Heart left ventricle (tissue), 13 donors: ENCODE measurements at regions not wholly inside any gene's neighbourhood (a gene's known extent, or its start where the extent isn't known, plus 50 kb on each side); places are given as distances from the start of the nearest gene placed in this dataset.

Source experiments
- POLR2A ChIP-seq, 2 donors: fragments of 450-650 bp; IDR thresholded peaks; one replicate each; pipeline ENCODE4 v1.6.1; 2017; ENCODE audit warnings: antibody characterized with exemption in 2 of 2, mild to moderate bottlenecking in 2 of 2, moderate library complexity in 2 of 2
- TF ChIP-seq, protein P1 (sequence below), 12 donors: fragments of 200-600 bp; sonication (generic) in 4 of 12; IDR thresholded peaks; one replicate each; pipeline versions ENCODE4 v1.5.0 to v1.8.0; 2018 to 2022; ENCODE audit warnings: antibody characterized with exemption in 12 of 12, mild to moderate bottlenecking in 5 of 12
- donor health status: ischemic (EF 13 %, LVEDD 7.1; RV severe dilation, severe dysfunction).
- donor health status: DM: no; HTN: yes; CAD: no.
- donor health status: DM: no; HTN: no; CAD: no.
- donor health status: ischemic (EF 25% LVEDD 6.9; RV normal size, moderate dysfunction).
- donor health status: ischemic (EF 25% LVEDD 5.7; RV mildly dilated, moderate dysfunction).
- donor health status: ischemic (EF 35%, LVEDD 5.7; RV mildly dilated, moderate dysfunction).
- donor health status: nonischemic (EF 11% LVEDD 7.7; RV severe dilation, severe dysfunction).
- donor health status: DM: yes; HTN: yes; CAD: no.
- donor health status: PGD.
- donor health status: ischemic (EF 29% LVEDD 5.4; RV normal size, mild dysfunction).
- donor health status: nonischemic (EF 23%, LVEDD 6.1; RV moderate dilation, normal function).

GRCh38 chr5:99747342-99747741 is 787.8 kb upstream of the FAM174A start:
- TF ChIP-seq, protein P1, sequence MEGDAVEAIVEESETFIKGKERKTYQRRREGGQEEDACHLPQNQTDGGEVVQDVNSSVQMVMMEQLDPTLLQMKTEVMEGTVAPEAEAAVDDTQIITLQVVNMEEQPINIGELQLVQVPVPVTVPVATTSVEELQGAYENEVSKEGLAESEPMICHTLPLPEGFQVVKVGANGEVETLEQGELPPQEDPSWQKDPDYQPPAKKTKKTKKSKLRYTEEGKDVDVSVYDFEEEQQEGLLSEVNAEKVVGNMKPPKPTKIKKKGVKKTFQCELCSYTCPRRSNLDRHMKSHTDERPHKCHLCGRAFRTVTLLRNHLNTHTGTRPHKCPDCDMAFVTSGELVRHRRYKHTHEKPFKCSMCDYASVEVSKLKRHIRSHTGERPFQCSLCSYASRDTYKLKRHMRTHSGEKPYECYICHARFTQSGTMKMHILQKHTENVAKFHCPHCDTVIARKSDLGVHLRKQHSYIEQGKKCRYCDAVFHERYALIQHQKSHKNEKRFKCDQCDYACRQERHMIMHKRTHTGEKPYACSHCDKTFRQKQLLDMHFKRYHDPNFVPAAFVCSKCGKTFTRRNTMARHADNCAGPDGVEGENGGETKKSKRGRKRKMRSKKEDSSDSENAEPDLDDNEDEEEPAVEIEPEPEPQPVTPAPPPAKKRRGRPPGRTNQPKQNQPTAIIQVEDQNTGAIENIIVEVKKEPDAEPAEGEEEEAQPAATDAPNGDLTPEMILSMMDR (IDR thresholded peaks at IDR 0.05), result no peak
- no peak for TF ChIP-seq POLR2A (IDR thresholded peaks at IDR 0.05)
